Natural killer cell (primary cell): ENCODE measurements at regions not wholly inside any gene's neighbourhood (a gene's known extent, or its start where the extent isn't known, plus 50 kb on each side); places are given as distances from the start of the nearest gene placed in this dataset.
"Not testable (repeated sequence)": the region's sequence is repeated elsewhere in the genome, so short reads cannot be mapped to it uniquely, and the experiment has no call there.

Experiments
- ATAC-seq, 3 donors: fragments of 150-1000 bp in 2 of 3; fragments of 200-7000 bp in 1 of 3; cut with Tn5 transposase; 1 replicate in 1 of 3; 2 replicates in 2 of 3; pipeline ENCODE4 v1.10.0; 2021; ENCODE audit warnings: mild to moderate bottlenecking in 2 of 3, moderate library complexity in 2 of 3
- DNase-seq, 2 donors: peaks; one replicate each; pipeline versions ENCODE4 v3.0.0 to v3.0.0-alpha.2; 2013 to 2021; ENCODE audit warnings: mixed read lengths in 1 of 2
- H3K27ac ChIP-seq: one replicate; pipeline ENCODE4 v1.5.1; 2013; ENCODE audit warnings: mild to moderate bottlenecking, low read length
- H3K27me3 ChIP-seq: one replicate; pipeline ENCODE4 v1.6.1; 2013; ENCODE audit warnings: low read length; ENCODE audit not compliant: control insufficient read depth, insufficient read depth
- H3K36me3 ChIP-seq: one replicate; pipeline ENCODE4 v1.6.1; 2013; ENCODE audit warnings: low read length; ENCODE audit not compliant: control insufficient read depth, insufficient read depth
- H3K4me1 ChIP-seq: one replicate; pipeline ENCODE4 v1.6.1; 2013; ENCODE audit warnings: low read length; ENCODE audit not compliant: control insufficient read depth, insufficient read depth
- H3K4me3 ChIP-seq: one replicate; pipeline ENCODE4 v1.5.1; 2013; ENCODE audit warnings: low read length
- H3K9me3 ChIP-seq: one replicate; pipeline ENCODE4 v1.6.1; 2013; ENCODE audit warnings: low read length; ENCODE audit not compliant: control insufficient read depth, insufficient read depth
- H3K27ac Mint-ChIP-seq, 2 donors: one replicate each; pipeline ENCODE4 v1.8.0; 2022; ENCODE audit warnings: mild to moderate bottlenecking in 2 of 2, mixed read lengths in 2 of 2, moderate library complexity in 1 of 2
- H3K27me3 Mint-ChIP-seq, 2 donors: one replicate each; pipeline ENCODE4 v1.8.0; 2022; ENCODE audit warnings: low read depth in 2 of 2, mixed read lengths in 2 of 2
- H3K36me3 Mint-ChIP-seq: one replicate; pipeline ENCODE4 v1.8.0; 2022; ENCODE audit warnings: mixed read lengths
- H3K4me1 Mint-ChIP-seq, 2 donors: one replicate each; pipeline ENCODE4 v1.8.0; 2022; ENCODE audit warnings: mixed read lengths in 2 of 2
- H3K4me3 Mint-ChIP-seq: one replicate; pipeline ENCODE4 v1.8.0; 2022; ENCODE audit warnings: mild to moderate bottlenecking, moderate library complexity, mixed read lengths
- H3K9me3 Mint-ChIP-seq, 2 donors: one replicate each; pipeline ENCODE4 v1.8.0; 2022; ENCODE audit warnings: mixed read lengths in 2 of 2
- WGBS: methylation state at CpG from one replicate; pipeline ENCODE4 v1.1.7; 2013; ENCODE audit warnings: missing lambda C conversion rate; ENCODE audit not compliant: insufficient coverage; 5-methylcytosine and 5-hydroxymethylcytosine counted together
- intact Hi-C: fragments of 100-400 bp; cut with micrococcal nuclease; formaldehyde crosslinking; loops from one replicate; pipeline ENCODE4 v1.14.2; 2022
- TF ChIP-seq, protein P1 (sequence below): fragments of 200-600 bp; IDR thresholded peaks from one replicate; pipeline ENCODE4 v1.8.0; 2022; ENCODE audit warnings: antibody characterized with exemption

DNA sequence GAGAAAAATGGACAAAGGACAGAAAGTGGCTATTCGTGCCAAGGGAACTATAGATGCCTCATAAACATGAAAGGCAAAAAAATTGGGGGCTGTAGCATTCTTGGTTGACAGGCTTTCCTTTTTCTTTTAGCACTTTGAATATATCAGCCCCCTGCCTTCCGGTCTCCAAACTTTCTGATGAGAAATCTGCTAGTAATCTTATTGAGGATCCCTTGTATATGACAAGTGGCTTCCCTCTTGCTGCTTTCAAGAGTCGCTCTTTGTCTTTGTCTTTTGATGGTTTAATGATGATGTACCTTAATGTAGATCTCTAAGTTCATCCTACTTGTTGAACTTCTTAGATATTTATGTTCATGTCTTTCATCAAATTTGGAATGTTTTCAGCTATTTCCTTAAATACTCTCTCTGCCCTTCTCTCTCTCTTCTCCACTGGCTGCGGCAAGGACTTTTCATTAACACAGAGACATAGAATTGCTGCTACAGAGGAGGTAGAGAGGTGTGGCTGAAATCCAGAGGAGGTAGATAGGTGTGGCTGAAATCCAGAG, 59.4 kb upstream of the EPHB3 start:
- Mint-ChIP-seq H3K36me3 (no peaks in the 10 kb centered on the region), H3K4me3 (no peak overlapping the region), H3K9me3 (no peaks in the 10 kb centered on the region), H3K27me3 (peaks cover 18 to 54% of the 10 kb centered on the region in 2 donors), H3K4me1 (no peaks in the 10 kb centered on the region), H3K27ac (no peak overlapping the region)
- TF ChIP-seq, protein P1, sequence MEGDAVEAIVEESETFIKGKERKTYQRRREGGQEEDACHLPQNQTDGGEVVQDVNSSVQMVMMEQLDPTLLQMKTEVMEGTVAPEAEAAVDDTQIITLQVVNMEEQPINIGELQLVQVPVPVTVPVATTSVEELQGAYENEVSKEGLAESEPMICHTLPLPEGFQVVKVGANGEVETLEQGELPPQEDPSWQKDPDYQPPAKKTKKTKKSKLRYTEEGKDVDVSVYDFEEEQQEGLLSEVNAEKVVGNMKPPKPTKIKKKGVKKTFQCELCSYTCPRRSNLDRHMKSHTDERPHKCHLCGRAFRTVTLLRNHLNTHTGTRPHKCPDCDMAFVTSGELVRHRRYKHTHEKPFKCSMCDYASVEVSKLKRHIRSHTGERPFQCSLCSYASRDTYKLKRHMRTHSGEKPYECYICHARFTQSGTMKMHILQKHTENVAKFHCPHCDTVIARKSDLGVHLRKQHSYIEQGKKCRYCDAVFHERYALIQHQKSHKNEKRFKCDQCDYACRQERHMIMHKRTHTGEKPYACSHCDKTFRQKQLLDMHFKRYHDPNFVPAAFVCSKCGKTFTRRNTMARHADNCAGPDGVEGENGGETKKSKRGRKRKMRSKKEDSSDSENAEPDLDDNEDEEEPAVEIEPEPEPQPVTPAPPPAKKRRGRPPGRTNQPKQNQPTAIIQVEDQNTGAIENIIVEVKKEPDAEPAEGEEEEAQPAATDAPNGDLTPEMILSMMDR: no peak
- no peak overlapping the region for H3K4me3 ChIP-seq
- WGBS: 76% methylated on average over 2 of the region's 4 CpGs
- no peak for ATAC-seq
- H3K27ac ChIP-seq: no peak overlapping the region
- H3K36me3 ChIP-seq: no peaks in the 10 kb centered on the region
- intact Hi-C loops: no loop called here
- no peak for DNase-seq
- H3K27me3 ChIP-seq: no peaks in the 10 kb centered on the region
- H3K9me3 ChIP-seq: no peaks in the 10 kb centered on the region
- no peaks in the 10 kb centered on the region for H3K4me1 ChIP-seq

DNA sequence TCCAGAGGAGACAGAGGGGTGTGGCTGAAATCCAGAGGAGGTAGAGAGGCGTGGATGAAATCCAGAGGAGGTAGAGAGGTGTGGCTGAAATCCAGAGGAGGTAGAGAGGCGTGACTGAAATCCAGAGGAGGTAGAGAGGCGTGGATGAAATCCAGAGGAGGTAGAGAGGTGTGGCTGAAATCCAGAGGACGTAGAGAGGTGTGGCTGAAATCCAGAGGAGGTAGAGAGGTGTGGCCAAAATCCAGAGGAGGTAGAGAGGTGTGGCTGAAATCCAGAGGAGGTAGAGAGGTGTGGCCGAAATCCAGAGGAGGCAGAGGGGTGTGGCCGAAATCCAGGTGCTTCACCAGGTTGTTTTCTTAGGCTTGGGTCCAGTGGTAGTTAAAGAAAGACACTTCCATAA, 58.7 kb upstream of the EPHB3 start:
- DNase-seq, H3K36me3 Mint-ChIP-seq, H3K4me3 Mint-ChIP-seq, H3K36me3 ChIP-seq, H3K4me1 Mint-ChIP-seq, H3K4me3 ChIP-seq, H3K27ac Mint-ChIP-seq, intact Hi-C loops, H3K27me3 ChIP-seq, H3K4me1 ChIP-seq, H3K9me3 Mint-ChIP-seq, ATAC-seq, H3K9me3 ChIP-seq, H3K27ac ChIP-seq: not testable (repeated sequence)
- H3K27me3 Mint-ChIP-seq: peaks cover 18 to 55% of the 10 kb centered on the region in 2 donors
- 68% methylated on average over 4 of the region's 6 CpGs for WGBS

DNA sequence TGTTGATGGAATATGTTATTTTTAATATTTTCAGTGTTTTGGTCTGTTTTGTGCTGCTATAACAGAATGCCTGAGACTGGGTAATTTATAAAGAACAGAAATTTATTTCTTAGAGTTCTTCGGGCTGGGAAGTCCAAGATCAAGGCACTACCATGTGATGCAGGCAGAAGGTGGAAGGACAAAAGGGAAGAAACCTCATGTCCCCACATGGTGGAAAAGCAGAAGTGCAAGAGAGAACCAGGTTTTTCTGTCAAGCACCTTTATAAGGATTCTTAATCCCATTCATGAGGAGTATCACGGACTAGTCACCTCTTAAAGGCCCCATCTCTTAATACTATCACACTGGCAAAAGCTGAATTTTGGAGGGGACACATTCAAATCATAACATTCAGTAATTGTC, 57.9 kb upstream of the EPHB3 start:
- Histone ChIP-seq H3K27ac (no peak overlapping the region), H3K4me3 (no peak overlapping the region), H3K4me1 (no peaks in the 10 kb centered on the region), H3K9me3 (no peaks in the 10 kb centered on the region), H3K36me3 (no peaks in the 10 kb centered on the region), H3K27me3 (no peaks in the 10 kb centered on the region)
- Mint-ChIP-seq H3K27ac (no peak overlapping the region), H3K27me3 (peaks cover 18 to 47% of the 10 kb centered on the region in 2 donors), H3K4me3 (no peak overlapping the region), H3K4me1 (no peaks in the 10 kb centered on the region), H3K36me3 (no peaks in the 10 kb centered on the region), H3K9me3 (no peaks in the 10 kb centered on the region)
- ATAC-seq (no peak), DNase-seq (no peak)
- TF ChIP-seq, protein P1: no peak
- intact Hi-C loops: no loop called here
- 36% methylated on average over 2 of the region's 2 CpGs for WGBS

DNA sequence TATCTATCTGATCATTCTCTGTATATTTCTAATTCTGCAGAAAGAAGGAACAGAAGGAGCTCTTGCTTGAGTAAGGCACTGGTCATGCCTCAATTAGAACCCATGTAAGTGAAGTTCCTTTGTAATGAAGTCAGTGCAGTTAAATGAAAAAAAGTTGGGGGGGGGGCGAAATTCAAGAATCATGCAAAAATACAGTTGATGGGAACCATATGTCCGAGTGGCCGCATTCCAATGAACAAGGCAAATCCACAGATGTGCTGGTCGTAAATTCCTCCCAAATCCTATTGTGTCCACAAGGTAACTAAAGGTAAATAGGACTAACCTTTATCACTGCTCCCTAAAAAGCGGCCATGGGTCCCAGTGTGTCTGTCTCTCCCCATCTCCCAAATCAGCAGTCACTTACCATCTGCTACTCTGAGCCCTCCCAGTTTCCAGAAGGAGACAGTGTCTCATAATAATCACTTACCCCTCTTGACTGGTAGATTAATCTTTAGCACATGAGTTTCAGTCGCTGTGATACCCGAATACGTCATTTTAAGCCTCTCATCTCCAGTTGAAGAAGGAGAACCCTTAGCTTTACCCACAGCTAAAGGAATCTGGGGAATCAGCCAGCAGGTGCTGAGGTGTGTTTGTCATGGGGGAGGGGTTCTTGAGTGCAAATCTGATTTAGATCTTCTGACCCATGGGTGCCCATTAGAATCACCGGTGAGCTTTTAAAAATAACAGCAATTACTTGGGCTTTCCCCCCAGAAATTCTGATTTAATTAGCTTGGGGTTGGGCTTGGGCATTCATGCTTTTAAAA, 56.3 kb upstream of the EPHB3 start:
- intact Hi-C loops: no loop called here
- WGBS: 88% methylated on average over 6 of the region's 9 CpGs

More for the DNA sequence above, 56.3 kb upstream of the EPHB3 start:
- Histone ChIP-seq H3K27me3 (no peaks in the 10 kb centered on the region), H3K36me3 (no peaks in the 10 kb centered on the region), H3K4me3 (no peak overlapping the region), H3K27ac (no peak overlapping the region), H3K9me3 (no peaks in the 10 kb centered on the region), H3K4me1 (no peaks in the 10 kb centered on the region)
- H3K4me1 Mint-ChIP-seq: no peaks in the 10 kb centered on the region
- DNase-seq (no peak), ATAC-seq (no peak)
- H3K27me3 Mint-ChIP-seq: peaks cover 16 to 42% of the 10 kb centered on the region in 2 donors
- no peaks in the 10 kb centered on the region for H3K36me3 Mint-ChIP-seq
- no peak overlapping the region for H3K4me3 Mint-ChIP-seq
- H3K9me3 Mint-ChIP-seq: no peaks in the 10 kb centered on the region
- no peak overlapping the region for H3K27ac Mint-ChIP-seq
- TF ChIP-seq, protein P1: no peak
